ENCODE measurements at regions not wholly inside any gene's neighbourhood (a gene's known extent, or its start where the extent isn't known, plus 50 kb on each side); places are given as distances from the start of the nearest gene placed in this dataset.

- TF ChIP-seq, protein P1, sequence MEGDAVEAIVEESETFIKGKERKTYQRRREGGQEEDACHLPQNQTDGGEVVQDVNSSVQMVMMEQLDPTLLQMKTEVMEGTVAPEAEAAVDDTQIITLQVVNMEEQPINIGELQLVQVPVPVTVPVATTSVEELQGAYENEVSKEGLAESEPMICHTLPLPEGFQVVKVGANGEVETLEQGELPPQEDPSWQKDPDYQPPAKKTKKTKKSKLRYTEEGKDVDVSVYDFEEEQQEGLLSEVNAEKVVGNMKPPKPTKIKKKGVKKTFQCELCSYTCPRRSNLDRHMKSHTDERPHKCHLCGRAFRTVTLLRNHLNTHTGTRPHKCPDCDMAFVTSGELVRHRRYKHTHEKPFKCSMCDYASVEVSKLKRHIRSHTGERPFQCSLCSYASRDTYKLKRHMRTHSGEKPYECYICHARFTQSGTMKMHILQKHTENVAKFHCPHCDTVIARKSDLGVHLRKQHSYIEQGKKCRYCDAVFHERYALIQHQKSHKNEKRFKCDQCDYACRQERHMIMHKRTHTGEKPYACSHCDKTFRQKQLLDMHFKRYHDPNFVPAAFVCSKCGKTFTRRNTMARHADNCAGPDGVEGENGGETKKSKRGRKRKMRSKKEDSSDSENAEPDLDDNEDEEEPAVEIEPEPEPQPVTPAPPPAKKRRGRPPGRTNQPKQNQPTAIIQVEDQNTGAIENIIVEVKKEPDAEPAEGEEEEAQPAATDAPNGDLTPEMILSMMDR (conservative IDR thresholded peaks at IDR 0.05; ENCODE audit: low read depth, low read length), result no peak
- no peak for TF ChIP-seq EZH2 (IDR thresholded peaks at IDR 0.05; ENCODE audit: borderline replicate concordance, low read depth, low read length, poor library complexity, severe bottlenecking)
Observed at GRCh38 chr17:53061446-53061845, 761.3 kb upstream of the KIF2B start.

Data from A673 (cell line).